Testis (tissue), 2 donors: ENCODE measurements at regions not wholly inside any gene's neighbourhood (a gene's known extent, or its start where the extent isn't known, plus 50 kb on each side); places are given as distances from the start of the nearest gene placed in this dataset.

Source experiments
- CTCF ChIP-seq, 3 experiments: fragments of 450-650 bp in 2 of 3; fragments of 200-600 bp in 1 of 3; sonication (generic) in 1 of 3; IDR thresholded peaks; one replicate each; pipeline ENCODE4 v1.5.1; 2016 to 2019; ENCODE audit warnings: antibody characterized with exemption in 3 of 3, mild to moderate bottlenecking in 2 of 3, moderate library complexity in 1 of 3
- POLR2A ChIP-seq: fragments of 450-650 bp; IDR thresholded peaks from one replicate; pipeline ENCODE4 v1.6.1; 2017; ENCODE audit warnings: antibody characterized with exemption, mild to moderate bottlenecking, moderate library complexity

- TF ChIP-seq CTCF (IDR thresholded peaks at IDR 0.05) (no peak), POLR2A (no peak)
These were observed 212.2 kb downstream of the C9orf50 start for GRCh38 chr9:129408535-129409215.
